HepG2 (cell line): ENCODE measurements at regions not wholly inside any gene's neighbourhood (a gene's known extent, or its start where the extent isn't known, plus 50 kb on each side); places are given as distances from the start of the nearest gene placed in this dataset.

Source experiments
- ATAC-seq: fragments of 200-7000 bp; cut with Tn5 transposase; 3 replicates; pipeline ENCODE4 v1.9.1; 2020; ENCODE audit warnings: mild to moderate bottlenecking, moderate library complexity
- BruUV-seq: library from RNA; stranded (reverse); fragments of 400-500 nt; replicated peaks from 2 replicates; lab custom pipeline; 2021; lab: Mats Ljungman, UMichigan
- CTCF ChIA-PET: fragments of 300-600 bp; formaldehyde crosslinking; extraction: SDS; loops from one replicate; lab custom pipeline; 2021; ENCODE audit warnings: low total read pairs, inconsistent platforms, low intra/inter-chr PET ratio; lab: Yijun Ruan, JAX
- POLR2A ChIA-PET: fragments of 350-600 bp; sonication (Branson Sonifier 250); formaldehyde crosslinking; loops from one replicate; lab custom pipeline; 2020; ENCODE audit warnings: antibody characterized with exemption, inconsistent platforms; lab: Yijun Ruan, JAX
- DNase-seq: peaks from one replicate; pipeline ENCODE4 v3.0.0-alpha.2; 2015; ENCODE audit warnings: low spot score
- FAIRE-seq: peaks from 3 replicates; lab custom pipeline; 2011; peaks lifted over from hg19 to GRCh38; lab: Jason Lieb, UNC
- H2AFZ ChIP-seq: one replicate; pipeline ENCODE4 v1.6.1; 2011; ENCODE audit warnings: low read length, inconsistent platforms
- H3K27ac ChIP-seq: fragments of 300-600 bp; 3 replicates; pipeline ENCODE4 v1.8.0; 2011; ENCODE audit warnings: mixed run types, mild to moderate bottlenecking, mixed read lengths, low read length, inconsistent platforms; ENCODE audit not compliant: insufficient read depth; ENCODE audit errors: extremely low read length
- H3K27me3 ChIP-seq, 2 experiments: fragments of 200-600 bp in 1 of 2; 2 replicates in 1 of 2; 3 replicates in 1 of 2; pipeline versions ENCODE4 v1.6.0 to v1.8.0; 2011; ENCODE audit warnings: low read length in 2 of 2, mild to moderate bottlenecking in 2 of 2, moderate library complexity in 2 of 2, inconsistent platforms in 1 of 2; ENCODE audit not compliant: insufficient read depth in 2 of 2, control insufficient read depth in 1 of 2
- H3K36me3 ChIP-seq, 2 experiments: fragments of 200-600 bp in 1 of 2; replicated peaks in 1 of 2; 2 replicates in 1 of 2; 3 replicates in 1 of 2; pipeline versions ENCODE4 v1.5.1 to v1.8.0; 2011; ENCODE audit warnings: low read length in 2 of 2, inconsistent platforms in 1 of 2; ENCODE audit not compliant: insufficient read depth in 2 of 2, control insufficient read depth in 1 of 2
- H3K4me1 ChIP-seq: 2 replicates; pipeline ENCODE4 v1.5.1; 2012; ENCODE audit warnings: low read length, inconsistent platforms; ENCODE audit not compliant: insufficient read depth
- H3K4me2 ChIP-seq: 2 replicates; pipeline ENCODE4 v1.6.0; 2011; ENCODE audit warnings: low read depth, low read length, inconsistent platforms
- H3K4me3 ChIP-seq, 3 experiments: fragments of 200-600 bp in 1 of 3; sonication (generic), shearing (Covaris generic) in 1 of 3; replicated peaks in 1 of 3; 2 replicates each; pipeline ENCODE4 v1.5.1; 2011 to 2016; ENCODE audit warnings: low read length in 3 of 3, inconsistent platforms in 2 of 3, low read depth in 2 of 3, mild to moderate bottlenecking in 2 of 3, control low read depth in 1 of 3, mixed read lengths in 1 of 3; ENCODE audit not compliant: insufficient read depth in 1 of 3
- H3K79me2 ChIP-seq: one replicate; pipeline ENCODE4 v1.6.1; 2011; ENCODE audit warnings: low read length, inconsistent platforms; ENCODE audit not compliant: insufficient read depth
- H3K9ac ChIP-seq: 2 replicates; pipeline ENCODE4 v1.6.0; 2011; ENCODE audit warnings: mild to moderate bottlenecking, low read depth, low read length, inconsistent platforms; ENCODE audit not compliant: insufficient read depth
- H3K9me3 ChIP-seq: 2 replicates; pipeline ENCODE4 v1.5.1; 2012; ENCODE audit warnings: mild to moderate bottlenecking, low read length
- H4K20me1 ChIP-seq: 2 replicates; pipeline ENCODE4 v1.6.0; 2011; ENCODE audit warnings: inconsistent platforms, mild to moderate bottlenecking, low read length, moderate library complexity; ENCODE audit not compliant: insufficient read depth
- FOXK2 ChIP-seq: fragments of 450-650 bp; IDR thresholded peaks from 2 replicates; pipeline ENCODE4 v1.6.1; 2016
- JUND ChIP-seq: sonication (generic); formaldehyde crosslinking; IDR thresholded peaks from 2 replicates; pipeline ENCODE4 v1.8.0; 2022; ENCODE audit warnings: mild to moderate bottlenecking, missing genetic modification reagents
- KLF15 ChIP-seq: sonication (generic); formaldehyde crosslinking; IDR thresholded peaks from 2 replicates; pipeline ENCODE4 v1.8.1; 2023; ENCODE audit warnings: borderline replicate concordance, mild to moderate bottlenecking, inconsistent platforms, missing genetic modification reagents, mixed read lengths
- LRRFIP1 ChIP-seq: sonication (generic); formaldehyde crosslinking; conservative IDR thresholded peaks from 2 replicates; pipeline ENCODE4 v1.4.0; 2020; ENCODE audit warnings: missing genetic modification reagents
- NCOA5 ChIP-seq: sonication (generic); formaldehyde crosslinking; IDR thresholded peaks from 2 replicates; pipeline ENCODE4 v1.4.0; 2020; ENCODE audit warnings: missing genetic modification reagents
- PAF1 ChIP-seq: IDR thresholded peaks from 2 replicates; pipeline ENCODE4 v1.6.1; 2016; ENCODE audit warnings: missing genetic modification reagents, missing compliant biosample characterization
- SKI ChIP-seq: fragments of 450-650 bp; IDR thresholded peaks from one replicate; pipeline ENCODE4 v1.6.1; 2018; ENCODE audit warnings: mild to moderate bottlenecking; ENCODE audit not compliant: partially characterized antibody
- ZFP90 ChIP-seq: sonication (generic); formaldehyde crosslinking; IDR thresholded peaks from 2 replicates; pipeline ENCODE4 v1.8.0; 2022; ENCODE audit warnings: missing genetic modification reagents, mild to moderate bottlenecking, inconsistent platforms, borderline replicate concordance
- ZFY ChIP-seq: sonication (generic); formaldehyde crosslinking; IDR thresholded peaks from 2 replicates; pipeline ENCODE4 v1.4.0; 2020; ENCODE audit warnings: missing genetic modification reagents
- ZNF567 ChIP-seq: sonication (generic); formaldehyde crosslinking; IDR thresholded peaks from 2 replicates; pipeline ENCODE4 v1.8.1; 2023; ENCODE audit warnings: mild to moderate bottlenecking, missing genetic modification reagents, borderline replicate concordance
- ZNF800 ChIP-seq: sonication (generic); formaldehyde crosslinking; IDR thresholded peaks from 2 replicates; pipeline ENCODE4 v1.4.0; 2020; ENCODE audit warnings: missing genetic modification reagents
- WGBS: methylation state at CpG from one replicate; pipeline ENCODE4 v1.1.6; 2017; ENCODE audit warnings: low lambda C conversion rate; 5-methylcytosine and 5-hydroxymethylcytosine counted together
- in situ Hi-C: cut with HindIII; loops from 2 replicates; pipeline ENCODE4 v1.10.0; 2017; ENCODE audit warnings: low pct_unique_long_range_greater_than_20kb; ENCODE audit not compliant: extremely low pct_ligation_motif_present
- intact Hi-C: fragments of 100-400 bp; cut with micrococcal nuclease; formaldehyde crosslinking; loops from one replicate; pipeline ENCODE4 v1.10.0; 2022; ENCODE audit not compliant: unreplicated experiment

GRCh38 chrX:63101879-63102620 is 249.1 kb downstream of the SPIN4 start:
- BruUV-seq: no TSS peak
- H3K9ac ChIP-seq: no peak overlapping the region
- no peaks in the 10 kb centered on the region for H4K20me1 ChIP-seq
- FAIRE-seq (no peak), DNase-seq (no peak), ATAC-seq (no peak)
- WGBS: 0% methylated on average over 1 of the region's 8 CpGs
- TF ChIP-seq LRRFIP1 (CRISPR knock-in tag) (no peak), FOXK2 (no peak), PAF1 (CRISPR knock-in tag) (no peak)
- ChIA-PET POLR2A (no interaction called here), CTCF (no interaction called here)
- intact Hi-C loops: no loop called here
- no peak overlapping the region for H3K4me2 ChIP-seq
- no peaks in the 10 kb centered on the region; the same call in 1 of the 2 replicates for H3K9me3 ChIP-seq
- H3K27ac ChIP-seq: no peak overlapping the region
- H3K4me1 ChIP-seq: no peaks in the 10 kb centered on the region
- H3K4me3 ChIP-seq: no peak overlapping the region
- no peak overlapping the region for H2AFZ ChIP-seq
- no peaks in the 10 kb centered on the region for H3K79me2 ChIP-seq
- in situ Hi-C loops: no loop called here
- H3K27me3 ChIP-seq: no peaks in the 10 kb centered on the region
- H3K36me3 ChIP-seq: no peaks in the 10 kb centered on the region

GRCh38 chrX:63058204-63058603 is 292.9 kb downstream of the SPIN4 start:
- in situ Hi-C loops (no loop called here), intact Hi-C loops (no loop called here)
- ChIA-PET CTCF (no interaction called here), POLR2A (no interaction called here)
- peaks cover 17% of the 10 kb centered on the region; the same call in 1 of the 2 replicates for H3K9me3 ChIP-seq
- no TSS peak for BruUV-seq
- no peak overlapping the region for H2AFZ ChIP-seq
- H3K4me3 ChIP-seq: no peak overlapping the region
- H3K4me1 ChIP-seq: no peaks in the 10 kb centered on the region
- no peak overlapping the region for H3K27ac ChIP-seq
- 0% methylated on average over 1 of the region's 2 CpGs for WGBS
- TF ChIP-seq SKI (no peak), ZNF800 (CRISPR knock-in tag) (no peak), JUND (CRISPR knock-in tag) (no peak), ZNF567 (CRISPR knock-in tag) (no peak), ZFY (CRISPR knock-in tag) (no peak), KLF15 (CRISPR knock-in tag) (no peak), ZFP90 (CRISPR knock-in tag) (no peak), NCOA5 (no peak)
- no peak overlapping the region for H3K4me2 ChIP-seq
- no peak for ATAC-seq
- no peaks in the 10 kb centered on the region for H3K36me3 ChIP-seq
- H3K79me2 ChIP-seq: no peaks in the 10 kb centered on the region
- H4K20me1 ChIP-seq: no peaks in the 10 kb centered on the region
- FAIRE-seq: no peak
- H3K27me3 ChIP-seq: no peaks in the 10 kb centered on the region
- no peak for DNase-seq
- no peak overlapping the region for H3K9ac ChIP-seq
